PC-3 (cell line): ENCODE measurements at regions not wholly inside any gene's neighbourhood (a gene's known extent, or its start where the extent isn't known, plus 50 kb on each side); places are given as distances from the start of the nearest gene placed in this dataset.

ENCODE experiments used
- ATAC-seq: fragments of 200-7000 bp; cut with Tn5 transposase; 2 replicates; pipeline ENCODE4 v1.9.1; 2020; ENCODE audit warnings: mild to moderate bottlenecking, moderate library complexity
- BruUV-seq: library from RNA; stranded (reverse); fragments of 400-500 nt; replicated peaks from 2 replicates; lab custom pipeline; 2021; lab: Mats Ljungman, UMichigan
- CTCF ChIA-PET: fragments of 300-600 bp; sonication (Branson Sonifier 250); formaldehyde crosslinking; loops from one replicate; lab custom pipeline; 2022; ENCODE audit warnings: antibody characterized with exemption; lab: Charles Lee
- POLR2A ChIA-PET: fragments of 300-600 bp; sonication (Branson Sonifier 250); formaldehyde crosslinking; loops from one replicate; lab custom pipeline; 2022; ENCODE audit warnings: antibody characterized with exemption; ENCODE audit not compliant: unreplicated experiment; lab: Charles Lee
- DNase-seq: peaks from one replicate; pipeline ENCODE4 v3.0.0-alpha.2; 2015
- H2AFZ ChIP-seq: fragments of 300-600 bp; sonication (generic); 2 replicates; pipeline ENCODE4 v1.6.0; 2016; ENCODE audit warnings: antibody characterized with exemption, low read length
- H3F3A ChIP-seq: fragments of 300-600 bp; sonication (generic); one replicate; pipeline ENCODE4 v1.6.0; 2017; ENCODE audit warnings: antibody characterized with exemption, low read length, control low read depth, mild to moderate bottlenecking; ENCODE audit not compliant: unreplicated experiment
- H3K27ac ChIP-seq: fragments of 300-600 bp; sonication (generic); 2 replicates; pipeline ENCODE4 v1.5.1; 2016; ENCODE audit warnings: mild to moderate bottlenecking, low read length
- H3K27me3 ChIP-seq: fragments of 300-600 bp; sonication (generic); 2 replicates; pipeline ENCODE4 v1.6.1; 2016; ENCODE audit warnings: low read length, mixed read lengths
- H3K36me3 ChIP-seq: fragments of 300-600 bp; sonication (generic); 2 replicates; pipeline ENCODE4 v1.6.1; 2016; ENCODE audit warnings: low read depth, mixed run types, low read length, mixed read lengths
- H3K4me1 ChIP-seq: fragments of 300-600 bp; sonication (generic); 2 replicates; pipeline ENCODE4 v1.5.1; 2016; ENCODE audit warnings: low read length; ENCODE audit not compliant: insufficient read depth
- H3K4me2 ChIP-seq: fragments of 300-600 bp; sonication (generic); 2 replicates; pipeline ENCODE4 v1.6.0; 2016; ENCODE audit warnings: low read length
- H3K4me3 ChIP-seq: fragments of 300-600 bp; sonication (generic); 2 replicates; pipeline ENCODE4 v1.5.1; 2016; ENCODE audit warnings: mild to moderate bottlenecking, low read length, mixed read lengths
- H3K79me2 ChIP-seq: fragments of 300-600 bp; sonication (generic); 2 replicates; pipeline ENCODE4 v1.6.1; 2017; ENCODE audit warnings: low read length, mixed read lengths
- H3K9ac ChIP-seq: fragments of 300-600 bp; sonication (generic); 2 replicates; pipeline ENCODE4 v1.6.0; 2016; ENCODE audit warnings: mild to moderate bottlenecking, low read length
- H3K9me2 ChIP-seq: fragments of 300-600 bp; sonication (generic); replicated peaks from 2 replicates; pipeline ENCODE4 v1.6.1; 2016; ENCODE audit warnings: mixed run types, low read length, mixed read lengths
- H3K9me3 ChIP-seq: fragments of 300-600 bp; sonication (generic); 2 replicates; pipeline ENCODE4 v1.6.1; 2016; ENCODE audit warnings: low read length, mixed read lengths
- H4K20me1 ChIP-seq: fragments of 300-600 bp; sonication (generic); 2 replicates; pipeline ENCODE4 v1.6.1; 2016; ENCODE audit warnings: low read length, mixed read lengths
- CTCF ChIP-seq: fragments of 300-600 bp; sonication (generic); conservative IDR thresholded peaks from 2 replicates; pipeline ENCODE4 v1.5.1; 2017; ENCODE audit warnings: antibody characterized with exemption, low read depth, mild to moderate bottlenecking, low read length
- EZH2 ChIP-seq: fragments of 300-600 bp; sonication (generic); IDR thresholded peaks from one replicate; pipeline ENCODE4 v1.6.1; 2017; ENCODE audit warnings: antibody characterized with exemption, mild to moderate bottlenecking, low read length; ENCODE audit not compliant: unreplicated experiment
- EZH2phosphoT487 ChIP-seq: fragments of 300-600 bp; sonication (generic); IDR thresholded peaks from 2 replicates; pipeline ENCODE4 v1.6.1; 2018; ENCODE audit warnings: mild to moderate bottlenecking, antibody characterized with exemption, low read length, borderline replicate concordance
- intact Hi-C: fragments of 100-400 bp; cut with micrococcal nuclease; formaldehyde crosslinking; loops from 2 replicates; pipeline ENCODE4 v1.9.0; 2023

GRCh38 chr1:187788718-187789117 lies 960.0 kb downstream of the PLA2G4A start:
- no peak for DNase-seq
- no peaks in the 10 kb centered on the region for H3K9me2 ChIP-seq
- no peak overlapping the region for H3K4me2 ChIP-seq
- no peaks in the 10 kb centered on the region for H4K20me1 ChIP-seq
- BruUV-seq, result no TSS peak
- no peak for ATAC-seq
- ChIA-PET POLR2A (no interaction called here), CTCF (no interaction called here)
- H3K9me3 ChIP-seq, result no peaks in the 10 kb centered on the region
- H3K9ac ChIP-seq, result no peak overlapping the region
- no peaks in the 10 kb centered on the region for H3F3A ChIP-seq
- no peaks in the 10 kb centered on the region for H3K36me3 ChIP-seq
- no peaks in the 10 kb centered on the region for H3K79me2 ChIP-seq
- intact Hi-C loops, result no loop called here
- no peak overlapping the region for H2AFZ ChIP-seq
- H3K4me1 ChIP-seq, result no peaks in the 10 kb centered on the region
- no peak overlapping the region for H3K4me3 ChIP-seq
- H3K27ac ChIP-seq, result no peak overlapping the region
- no peaks in the 10 kb centered on the region for H3K27me3 ChIP-seq
- TF ChIP-seq EZH2 (no peak), EZH2phosphoT487 (no peak), CTCF (no peak)

- H3K4me3 ChIP-seq, result no peak overlapping the region
- H2AFZ ChIP-seq, result no peak overlapping the region
- no peaks in the 10 kb centered on the region for H3K4me1 ChIP-seq
- H3K27ac ChIP-seq, result no peak overlapping the region
- no peaks in the 10 kb centered on the region for H3K9me3 ChIP-seq
- no peaks in the 10 kb centered on the region for H3K9me2 ChIP-seq
- no peaks in the 10 kb centered on the region for H3K36me3 ChIP-seq
- POLR2A ChIA-PET, result no interaction called here
- H3F3A ChIP-seq, result no peaks in the 10 kb centered on the region
- BruUV-seq, result no TSS peak
- ATAC-seq, result no peak
- CTCF ChIA-PET, result no interaction called here
- DNase-seq, result no peak
- H3K4me2 ChIP-seq, result no peak overlapping the region
- intact Hi-C loops, result no loop called here
- no peaks in the 10 kb centered on the region for H3K27me3 ChIP-seq
- H4K20me1 ChIP-seq, result no peaks in the 10 kb centered on the region
- H3K79me2 ChIP-seq, result no peaks in the 10 kb centered on the region
- H3K9ac ChIP-seq, result no peak overlapping the region
- TF ChIP-seq CTCF, result no peak
- no peak for TF ChIP-seq EZH2phosphoT487
- TF ChIP-seq EZH2, result no peak
Observed at GRCh38 chr1:187790724-187791123, 962.0 kb downstream of the PLA2G4A start.

GRCh38 chr1:187794561-187794960 lies 965.8 kb downstream of the PLA2G4A start:
- CTCF ChIA-PET, result no interaction called here
- no peak overlapping the region for H2AFZ ChIP-seq
- no TSS peak for BruUV-seq
- H3K36me3 ChIP-seq, result no peaks in the 10 kb centered on the region
- no peaks in the 10 kb centered on the region for H3K79me2 ChIP-seq
- no peak overlapping the region for H3K4me3 ChIP-seq
- H3K27me3 ChIP-seq, result no peaks in the 10 kb centered on the region
- H3K9me3 ChIP-seq, result no peaks in the 10 kb centered on the region
- TF ChIP-seq EZH2 (no peak), CTCF (no peak), EZH2phosphoT487 (no peak)
- no peak overlapping the region for H3K4me2 ChIP-seq
- DNase-seq, result no peak
- intact Hi-C loops, result no loop called here
- H3F3A ChIP-seq, result no peaks in the 10 kb centered on the region
- no peak overlapping the region for H3K27ac ChIP-seq
- POLR2A ChIA-PET, result no interaction called here
- H3K9me2 ChIP-seq, result no peaks in the 10 kb centered on the region
- no peak overlapping the region for H3K9ac ChIP-seq
- no peak for ATAC-seq
- H3K4me1 ChIP-seq, result no peaks in the 10 kb centered on the region
- no peaks in the 10 kb centered on the region for H4K20me1 ChIP-seq
